ENCODE measurements at regions not wholly inside any gene's neighbourhood (a gene's known extent, or its start where the extent isn't known, plus 50 kb on each side); places are given as distances from the start of the nearest gene placed in this dataset.
"Not testable (repeated sequence)": the region's sequence is repeated elsewhere in the genome, so short reads cannot be mapped to it uniquely, and the experiment has no call there.

DNA sequence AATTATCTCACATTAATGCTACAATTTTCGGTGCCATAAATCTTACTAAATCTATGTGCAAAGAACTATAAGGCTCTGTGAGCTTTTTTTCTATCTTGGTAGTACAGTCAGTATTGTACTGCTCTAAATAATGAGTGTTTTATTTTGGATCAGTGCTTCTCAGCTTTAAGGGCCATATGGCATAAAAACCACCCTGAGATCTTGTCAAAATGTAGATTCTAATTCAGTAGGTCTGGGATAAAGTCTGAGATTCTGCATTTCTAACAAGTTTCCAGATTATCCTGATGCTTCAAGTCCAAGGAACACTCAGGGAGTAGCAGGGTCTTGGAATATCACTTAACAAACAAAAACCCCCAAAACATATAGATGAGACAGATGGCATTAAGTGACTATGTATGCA lies 486.5 kb downstream of the GRXCR1 start:
- no peak for ATAC-seq
- no peak for DNase-seq
- intact Hi-C loops (cut with DNase I, micrococcal nuclease): no loop called here

DNA sequence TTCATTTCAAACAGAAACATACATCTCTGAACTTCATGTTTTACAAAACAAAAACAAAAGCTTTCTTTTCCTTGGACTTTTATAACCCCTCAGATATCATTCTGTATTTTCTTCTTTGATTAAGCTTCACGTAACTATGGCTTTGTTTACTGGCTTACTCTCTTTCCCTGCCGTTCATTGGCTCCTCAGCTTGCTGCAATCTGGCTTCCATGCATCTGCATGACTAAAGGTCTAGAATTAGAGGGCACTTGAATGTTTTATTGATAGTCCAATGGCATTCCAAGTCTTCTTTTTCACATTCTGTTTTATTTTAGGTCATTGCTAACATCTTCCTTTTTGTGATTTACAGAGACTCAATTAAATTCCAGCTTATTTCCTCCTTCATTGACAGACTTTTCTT lies 487.6 kb downstream of the GRXCR1 start:
- DNase-seq: no peak
- no peak for ATAC-seq
- intact Hi-C loops (cut with DNase I, micrococcal nuclease): no loop called here

DNA sequence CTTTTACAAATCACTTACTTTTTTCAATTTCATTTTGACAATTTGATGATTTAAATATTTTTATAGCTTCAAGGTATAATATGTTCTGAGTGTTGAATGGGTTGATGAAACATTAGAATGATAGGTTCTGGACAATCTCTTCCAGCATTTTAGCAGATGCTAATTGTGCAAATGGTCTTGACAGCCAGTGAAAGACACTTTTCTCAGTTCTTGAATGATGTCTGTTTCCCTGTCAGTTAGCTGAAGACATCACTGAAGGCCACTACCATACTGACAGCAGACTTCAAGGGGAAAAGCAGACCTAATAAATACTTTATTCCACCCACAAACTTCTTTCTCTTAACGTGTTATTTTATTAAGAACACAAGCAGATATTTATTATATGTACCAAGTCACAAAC lies 498.6 kb downstream of the GRXCR1 start:
- intact Hi-C loops (cut with DNase I, micrococcal nuclease): no loop called here
- no peak for ATAC-seq

DNA sequence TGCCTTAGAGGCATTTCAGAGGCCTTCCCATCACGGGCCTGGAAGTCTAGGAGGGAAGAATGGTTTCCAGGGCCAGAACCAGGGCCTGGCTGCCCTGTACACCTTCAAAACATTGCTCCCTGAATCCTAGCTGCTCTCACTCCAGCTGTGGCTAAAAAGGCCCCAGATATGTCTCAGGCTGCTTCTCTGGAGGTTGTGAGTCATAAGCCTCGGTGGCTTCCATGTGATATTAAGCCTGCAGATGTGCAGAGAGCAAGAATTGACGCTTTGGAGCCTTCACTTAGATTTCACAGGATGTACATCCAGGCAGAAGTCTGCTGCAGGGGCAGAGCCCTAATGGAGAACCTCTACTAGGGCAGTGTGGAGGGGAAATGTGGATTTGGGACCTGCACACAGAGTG lies 502.5 kb downstream of the GRXCR1 start:
- intact Hi-C loops (cut with DNase I, micrococcal nuclease): no loop called here

More for the DNA sequence above, 498.6 kb downstream of the GRXCR1 start:
- DNase-seq: no peak

DNA sequence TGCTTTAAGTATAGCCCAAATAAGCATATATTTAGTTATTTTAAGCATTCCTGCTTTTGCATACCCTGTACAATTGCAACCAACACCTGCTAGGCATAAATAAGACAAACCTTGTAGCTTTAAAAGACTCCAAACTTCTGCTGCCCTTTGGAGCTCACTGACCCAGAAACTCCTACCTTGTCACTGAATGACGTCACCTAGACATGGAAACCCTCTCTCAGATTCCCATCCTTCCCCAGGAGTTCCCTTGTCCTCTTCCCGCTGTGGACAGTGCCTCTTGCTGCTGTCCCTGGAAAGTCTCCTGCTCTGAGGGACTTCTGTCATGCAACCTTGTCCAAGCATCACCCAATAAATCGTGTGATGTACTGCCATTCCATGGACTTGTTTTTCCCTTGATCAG lies 507.2 kb downstream of the GRXCR1 start:
- ATAC-seq: no peak
- intact Hi-C loops (cut with DNase I, micrococcal nuclease): no loop called here
- no peak for DNase-seq

More for the DNA sequence above, 502.5 kb downstream of the GRXCR1 start:
- DNase-seq: no peak
- ATAC-seq: no peak

DNA sequence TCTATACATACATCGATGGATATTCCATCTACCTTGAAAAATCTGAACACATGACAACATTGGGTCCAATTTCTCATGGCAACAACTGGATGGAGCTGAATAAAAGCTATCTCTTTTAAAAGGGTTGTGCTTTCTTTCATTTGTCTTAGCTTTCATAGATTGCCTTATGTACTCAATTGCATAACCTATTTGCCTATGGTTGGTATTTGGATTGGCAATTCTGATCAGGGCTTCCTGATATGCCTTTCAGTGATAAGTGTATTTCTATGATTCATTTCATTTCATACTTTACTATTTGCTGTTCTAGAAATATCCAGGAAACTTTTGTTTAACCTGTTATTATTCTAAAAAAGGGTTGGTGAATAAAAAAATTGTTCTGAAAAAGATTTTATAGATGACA lies 509.9 kb downstream of the GRXCR1 start:
- DNase-seq (no peak), ATAC-seq (no peak)
- intact Hi-C loops (cut with DNase I, micrococcal nuclease): no loop called here

DNA sequence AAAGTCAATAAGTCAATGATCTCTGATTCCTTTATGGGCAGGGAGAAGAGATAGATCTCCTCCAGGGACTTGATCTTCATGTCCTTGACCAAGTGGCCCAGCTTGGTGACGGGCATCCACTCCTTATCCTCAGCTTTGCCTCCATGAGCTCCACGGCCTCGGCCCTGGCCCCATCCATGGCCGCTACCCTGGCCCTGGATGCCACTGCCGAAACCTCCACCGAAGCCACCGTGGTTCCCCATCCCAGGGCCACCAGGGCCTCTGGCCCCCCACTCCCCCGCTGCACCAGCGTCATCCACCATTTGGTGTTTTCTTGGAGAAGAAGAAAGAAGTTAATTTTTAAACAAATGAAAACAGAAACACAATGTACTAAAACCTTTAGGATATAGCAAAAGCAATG lies 518.1 kb downstream of the GRXCR1 start:
- intact Hi-C loops (cut with DNase I, micrococcal nuclease): no loop called here
- DNase-seq: no peak
- no peak for ATAC-seq

DNA sequence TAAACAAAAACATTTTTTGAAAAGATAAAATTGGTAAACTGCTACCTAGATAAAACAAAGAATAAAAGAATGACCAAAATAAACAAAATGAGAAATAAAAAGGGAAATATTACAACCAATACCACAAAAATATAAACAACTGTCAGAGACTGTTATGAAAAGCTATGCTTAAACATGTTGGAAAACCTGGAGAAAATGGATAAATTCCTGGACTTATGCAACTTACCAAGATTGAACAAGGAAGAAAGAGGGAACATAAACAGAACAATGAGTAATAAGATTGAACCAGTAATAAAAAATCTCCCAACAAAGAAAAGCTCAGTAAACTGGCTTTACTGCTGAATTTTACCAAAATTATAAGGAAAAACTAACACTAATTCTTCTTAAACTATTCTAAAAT lies 518.7 kb downstream of the GRXCR1 start:
- ATAC-seq: no peak
- intact Hi-C loops (cut with DNase I, micrococcal nuclease): no loop called here

DNA sequence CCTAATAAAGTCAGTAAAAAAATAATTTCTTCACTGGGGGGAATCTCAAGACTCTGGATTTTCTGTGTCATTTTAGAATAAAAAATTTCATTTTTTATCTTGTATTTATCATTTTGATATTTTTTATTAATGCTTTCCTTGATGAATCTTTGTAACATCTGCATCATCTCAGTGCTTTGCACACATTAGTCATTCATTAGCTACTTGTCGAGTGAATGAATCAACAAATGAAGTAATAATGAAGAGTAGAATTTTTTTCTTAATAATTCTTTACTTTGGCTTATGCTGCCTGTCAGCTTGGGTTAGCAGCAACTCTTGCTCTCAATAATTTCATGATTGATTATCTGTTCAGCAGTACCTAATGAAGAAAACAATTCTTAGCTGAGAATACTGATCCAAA lies 530.8 kb downstream of the GRXCR1 start:
- no peak for DNase-seq
- intact Hi-C loops (cut with DNase I, micrococcal nuclease): no loop called here
- ATAC-seq: no peak

More for the DNA sequence above, 518.7 kb downstream of the GRXCR1 start:
- DNase-seq: no peak

DNA sequence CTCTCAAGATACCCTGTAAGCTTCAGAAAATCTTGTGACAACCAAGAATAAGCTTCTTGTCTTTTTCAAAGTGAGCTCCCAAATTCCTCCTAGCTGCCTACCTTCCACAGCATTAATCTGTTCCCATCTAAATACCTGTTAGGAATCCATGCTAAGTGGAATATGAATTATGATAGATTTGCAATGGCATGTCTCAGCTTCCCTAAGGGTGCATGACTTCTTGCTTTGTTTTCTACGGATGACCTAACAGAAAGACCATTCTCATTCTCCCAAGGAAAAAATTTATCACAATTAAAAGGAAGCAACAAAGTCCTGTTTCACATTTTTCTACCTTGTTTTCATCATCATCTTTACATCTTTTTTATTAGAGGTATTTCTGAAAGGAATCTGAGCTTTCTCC lies 532.7 kb downstream of the GRXCR1 start:
- intact Hi-C loops (cut with DNase I, micrococcal nuclease): no loop called here
- DNase-seq (no peak), ATAC-seq (no peak)

DNA sequence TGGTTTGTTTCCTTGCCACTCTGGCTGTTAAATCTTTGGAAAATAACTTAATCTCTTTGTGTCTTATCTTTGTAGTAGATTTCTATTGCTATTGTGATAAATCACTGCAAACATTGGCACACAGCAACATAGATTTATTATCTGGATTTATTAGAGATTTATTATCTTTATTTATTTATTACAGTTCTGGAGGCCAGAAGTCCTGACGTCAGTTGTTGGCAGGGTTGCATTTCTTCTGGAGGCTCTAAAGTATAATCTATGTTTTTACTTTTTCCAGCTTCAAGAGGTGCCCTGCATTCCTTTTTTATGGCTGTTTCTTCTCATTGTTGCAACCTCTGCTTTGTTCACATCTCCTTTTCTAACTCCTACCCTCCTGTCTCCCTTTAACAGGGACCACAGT lies 542.8 kb downstream of the GRXCR1 start:
- intact Hi-C loops (cut with DNase I, micrococcal nuclease): no loop called here
- no peak for ATAC-seq
- no peak for DNase-seq

DNA sequence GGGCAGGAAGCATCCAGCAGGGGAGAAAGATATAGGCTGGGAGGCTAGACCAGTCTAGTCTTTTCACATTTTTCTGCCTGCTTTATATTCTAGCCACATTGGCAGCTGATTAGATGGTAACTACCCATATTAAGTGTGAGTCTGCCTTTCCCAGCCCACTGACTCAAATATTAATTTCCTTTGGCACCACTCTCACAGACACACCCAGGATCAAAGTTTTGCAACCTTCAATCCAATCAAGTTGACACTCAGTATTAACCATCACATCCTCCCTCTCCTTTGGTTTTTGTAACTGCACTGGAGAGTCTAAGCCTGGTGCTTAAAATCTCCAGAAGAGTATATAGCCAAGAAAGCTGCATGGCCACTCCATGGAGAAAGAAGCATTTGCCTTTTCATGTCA lies 560.4 kb downstream of the GRXCR1 start:
- intact Hi-C loops (cut with DNase I, micrococcal nuclease): no loop called here
- no peak for ATAC-seq
- no peak for DNase-seq

DNA sequence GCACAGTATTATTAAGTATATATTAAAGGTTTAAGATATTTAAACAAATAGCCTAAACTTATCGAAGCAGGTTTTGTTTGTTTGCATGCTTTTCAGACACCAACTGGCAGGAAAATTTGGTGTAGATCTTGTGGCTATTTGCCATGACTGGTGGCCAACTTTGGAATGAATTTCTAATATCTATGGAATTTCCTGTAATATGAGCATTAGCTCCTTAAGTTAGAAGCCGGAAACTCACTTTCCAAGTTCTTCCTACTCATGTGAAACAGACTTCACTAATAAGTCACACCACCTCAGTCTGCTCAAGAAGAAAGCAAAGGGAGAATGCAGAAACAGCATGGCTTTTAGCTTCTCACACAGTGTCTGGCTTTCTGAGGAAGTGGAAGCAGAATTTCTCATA lies 563.9 kb downstream of the GRXCR1 start:
- DNase-seq (no peak), ATAC-seq (no peak)
- intact Hi-C loops (cut with DNase I, micrococcal nuclease): no loop called here

DNA sequence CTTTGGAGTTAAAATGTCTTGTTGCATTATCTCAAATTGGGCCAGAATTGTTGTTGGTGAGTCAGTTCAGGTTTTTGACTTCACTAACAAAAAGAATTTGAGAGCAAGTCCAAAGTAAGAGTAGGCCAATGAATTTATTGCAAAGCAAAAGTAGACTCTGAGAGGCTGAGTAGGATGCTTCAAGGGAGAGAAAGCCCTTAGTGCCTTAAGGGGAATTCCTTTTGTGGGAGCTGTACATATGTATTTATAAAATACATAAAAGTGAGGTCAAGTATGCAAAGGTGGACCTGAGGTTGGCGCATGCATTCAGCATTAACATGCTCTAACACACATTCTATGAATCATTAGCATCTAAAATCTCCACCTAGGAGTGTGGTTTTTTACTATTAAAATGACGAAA lies 565.4 kb downstream of the GRXCR1 start:
- DNase-seq (no peak), ATAC-seq (no peak)
- intact Hi-C loops (cut with DNase I, micrococcal nuclease): no loop called here

DNA sequence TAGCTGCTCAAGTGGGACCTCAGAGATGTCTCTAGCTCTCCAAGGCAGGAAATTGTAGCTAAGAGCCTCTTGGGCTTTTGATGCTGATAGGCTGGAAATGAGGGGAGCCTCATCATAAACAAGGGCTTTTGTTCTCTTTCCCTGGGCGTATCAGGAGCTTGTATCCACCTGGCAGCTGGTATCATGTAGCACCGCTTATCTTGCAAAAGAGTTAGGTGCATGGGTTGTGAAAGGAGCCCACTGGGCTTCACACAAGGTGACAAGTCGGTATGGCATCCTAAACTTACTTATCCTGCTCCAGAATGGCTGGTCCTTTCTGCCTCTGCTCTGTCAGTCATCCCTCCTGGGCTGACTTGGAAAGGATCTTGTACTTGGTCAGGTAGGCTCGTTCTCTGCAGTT lies 565.8 kb downstream of the GRXCR1 start:
- intact Hi-C loops (cut with DNase I, micrococcal nuclease): no loop called here
- ATAC-seq (no peak), DNase-seq (no peak)

DNA sequence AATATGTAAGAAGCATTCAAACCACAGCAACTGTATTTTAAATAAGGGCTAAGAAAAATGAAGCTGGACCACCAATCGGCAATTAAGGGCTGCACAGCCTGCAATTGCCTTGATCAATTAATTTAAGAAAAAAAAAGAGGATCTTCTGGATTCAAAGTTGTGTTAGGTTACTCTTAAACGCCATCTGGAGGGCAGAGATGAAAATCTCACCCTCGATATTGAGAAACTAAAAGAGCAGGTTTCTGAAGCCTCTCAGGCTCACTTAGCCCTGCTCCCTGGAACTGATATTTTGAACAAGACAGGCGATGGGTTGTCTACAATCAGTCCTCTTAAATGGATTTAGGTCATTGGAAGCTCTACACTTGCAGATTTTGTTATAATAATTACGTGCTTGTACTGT lies 579.4 kb downstream of the GRXCR1 start:
- intact Hi-C loops (cut with DNase I, micrococcal nuclease): no loop called here
- no peak for DNase-seq
- no peak for ATAC-seq

DNA sequence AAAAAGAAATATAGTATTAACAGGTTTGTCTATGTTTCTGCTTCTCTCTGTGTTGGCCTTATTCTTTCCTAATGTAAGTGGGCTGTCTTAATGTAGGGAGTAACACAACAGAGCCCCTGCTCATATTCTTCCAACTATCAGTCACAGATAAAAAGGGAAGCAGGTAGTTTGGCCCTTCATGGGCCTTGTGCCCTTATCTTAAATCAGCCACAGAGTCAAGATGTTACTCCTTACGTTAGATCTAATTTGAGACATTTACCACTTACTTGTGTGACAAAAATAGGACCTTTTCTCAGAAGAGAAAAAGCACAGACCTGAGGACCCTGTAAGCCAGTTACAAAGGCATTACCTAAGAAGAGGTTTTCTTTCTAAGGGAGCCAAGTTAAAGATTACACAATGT lies 589.0 kb downstream of the GRXCR1 start:
- DNase-seq: no peak
- no peak for ATAC-seq
- intact Hi-C loops (cut with DNase I, micrococcal nuclease): no loop called here

DNA sequence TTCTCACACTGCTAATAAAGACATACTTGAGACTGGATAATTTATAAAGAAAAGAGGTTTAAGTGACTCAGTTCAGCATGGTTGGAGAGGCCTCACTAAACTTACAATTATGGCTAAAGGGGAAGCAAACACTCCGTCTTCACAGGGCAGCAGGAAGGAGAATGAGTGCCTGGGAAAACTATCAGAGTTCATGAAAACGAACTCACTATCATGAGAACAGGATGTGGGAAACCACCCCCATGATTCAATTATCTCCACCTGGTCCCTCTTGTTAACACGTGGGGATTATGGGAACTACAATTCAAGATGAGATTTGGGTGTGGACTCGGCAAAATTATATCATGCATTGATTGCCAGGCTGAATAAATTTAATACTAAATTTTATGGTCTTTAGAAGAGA lies 592.7 kb downstream of the GRXCR1 start:
- intact Hi-C loops (cut with DNase I, micrococcal nuclease): no loop called here
- ATAC-seq (no peak), DNase-seq (no peak)

DNA sequence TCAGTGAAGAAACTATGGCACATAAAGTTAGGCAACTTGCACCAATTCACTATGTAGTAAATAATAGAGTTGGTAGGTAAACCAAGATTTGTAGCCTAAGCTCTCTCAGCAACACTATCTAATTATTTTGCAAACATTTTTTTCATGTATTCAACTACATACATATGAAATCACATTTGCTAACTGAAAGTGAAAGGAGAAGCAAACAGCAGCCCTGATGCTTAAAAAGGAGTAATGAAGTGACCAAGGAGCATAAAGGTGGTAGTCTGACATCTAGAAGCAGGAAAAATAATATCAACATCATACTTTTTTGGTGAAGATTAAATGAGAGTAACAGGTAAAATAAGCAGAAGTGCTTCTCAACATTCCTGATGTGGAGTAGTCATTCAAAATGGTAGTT lies 603.7 kb downstream of the GRXCR1 start:
- intact Hi-C loops (cut with DNase I, micrococcal nuclease): no loop called here
- ATAC-seq (no peak), DNase-seq (no peak)

DNA sequence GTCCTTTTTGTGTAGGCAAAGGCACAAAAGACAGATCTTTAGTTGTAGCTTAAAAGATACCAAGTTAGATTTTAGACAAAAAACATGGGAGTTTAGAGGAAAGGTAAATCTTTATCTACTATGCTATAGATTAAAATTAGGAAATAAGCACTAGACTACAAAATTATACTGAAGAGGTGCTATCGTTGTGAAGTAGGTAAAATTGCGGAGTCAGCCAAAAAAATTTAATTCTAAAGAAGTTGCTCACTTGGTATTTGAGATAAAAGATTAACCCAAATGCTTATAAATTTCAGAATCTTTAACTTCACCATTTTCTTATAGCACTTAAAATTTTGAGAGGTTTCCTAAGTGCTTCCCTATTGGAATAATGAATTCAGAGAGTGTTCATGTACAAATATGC lies 604.1 kb downstream of the GRXCR1 start:
- intact Hi-C loops (cut with DNase I, micrococcal nuclease): no loop called here
- ATAC-seq (no peak), DNase-seq (no peak)

DNA sequence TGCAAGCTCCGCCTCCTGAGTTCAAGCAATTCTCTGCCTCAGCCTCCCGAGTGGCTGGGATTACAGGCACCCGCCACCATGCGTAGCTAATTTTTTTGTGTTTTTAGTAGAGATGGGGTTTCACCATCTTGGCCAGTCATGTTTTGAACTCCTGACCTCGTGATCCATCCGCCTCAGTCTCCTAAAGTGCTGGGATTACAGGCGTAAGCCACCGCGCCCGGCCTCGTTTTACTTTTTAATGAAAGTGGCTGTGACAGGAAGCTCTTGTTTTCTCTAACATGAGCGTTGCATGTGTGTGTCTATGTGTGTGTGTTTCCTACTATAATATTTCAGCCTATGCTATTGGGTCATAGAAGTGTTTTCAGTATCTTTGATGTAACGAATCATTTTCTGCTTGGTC lies 613.3 kb downstream of the GRXCR1 start:
- ATAC-seq; intact Hi-C loops (cut with DNase I, micrococcal nuclease); DNase-seq: not testable (repeated sequence)

DNA sequence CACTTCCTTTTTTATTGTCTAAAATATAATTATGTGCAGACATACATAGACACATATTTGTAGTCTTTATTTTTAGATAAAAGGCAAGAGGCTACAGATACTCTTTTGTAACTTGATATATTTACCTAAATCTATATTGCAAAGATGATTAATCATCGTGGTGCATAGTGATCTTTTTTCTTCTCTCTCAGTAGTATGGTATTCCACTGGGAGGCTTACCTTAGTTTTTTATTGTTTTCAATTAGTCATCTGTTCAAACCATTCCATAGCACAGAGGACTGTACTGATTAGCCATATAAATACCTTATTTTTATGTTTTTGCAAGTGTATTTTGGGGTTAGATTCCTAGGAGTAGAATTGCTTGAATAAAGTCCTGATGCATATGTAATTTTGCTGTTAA lies 619.7 kb downstream of the GRXCR1 start:
- DNase-seq (no peak), ATAC-seq (no peak)
- intact Hi-C loops (cut with DNase I, micrococcal nuclease): no loop called here
